SK-N-SH (cell line): ENCODE measurements at regions not wholly inside any gene's neighbourhood (a gene's known extent, or its start where the extent isn't known, plus 50 kb on each side); places are given as distances from the start of the nearest gene placed in this dataset.

ENCODE experiments used
- CTCF ChIA-PET: fragments of 300-600, 350-600 bp; formaldehyde crosslinking; extraction: SDS; loops from one replicate; lab custom pipeline; 2021; lab: Yijun Ruan, JAX
- POLR2A ChIA-PET: fragments of 350-600 bp; sonication (Branson Sonifier 250); formaldehyde crosslinking; extraction: SDS; loops from one replicate; lab custom pipeline; 2020; ENCODE audit warnings: antibody characterized with exemption, inconsistent platforms; lab: Yijun Ruan, JAX
- DNase-seq: peaks from one replicate; pipeline ENCODE4 v3.0.0; 2012
- H2AFZ ChIP-seq: fragments of 200-600 bp; sonication (generic); 2 replicates; pipeline ENCODE4 v1.8.1; 2016; ENCODE audit warnings: antibody characterized with exemption, mild to moderate bottlenecking, low read depth
- H3F3A ChIP-seq: fragments of 200-600 bp; sonication (generic); replicated peaks from 2 replicates; pipeline ENCODE3; 2016; ENCODE audit warnings: antibody characterized with exemption, mild to moderate bottlenecking; ENCODE audit not compliant: insufficient read depth
- H3K27ac ChIP-seq, 2 experiments: fragments of 200-500 bp in 1 of 2; fragments of 200-600 bp in 1 of 2; sonication (Bioruptor generic) in 1 of 2; sonication (generic), shearing (Covaris generic) in 1 of 2; 2 replicates each; pipeline versions ENCODE4 v1.5.1 to v1.6.1; 2014 to 2016; ENCODE audit warnings: low read depth in 2 of 2, inconsistent platforms in 1 of 2, low read length in 1 of 2, mild to moderate bottlenecking in 1 of 2, mixed read lengths in 1 of 2
- H3K27me3 ChIP-seq: fragments of 200-600 bp; sonication (generic), shearing (Covaris generic); 2 replicates; pipeline ENCODE4 v1.6.1; 2016; ENCODE audit warnings: mixed run types; ENCODE audit not compliant: insufficient read depth
- H3K36me3 ChIP-seq, 2 experiments: fragments of 200-500 bp in 1 of 2; fragments of 200-600 bp in 1 of 2; sonication (Bioruptor generic) in 1 of 2; sonication (generic) in 1 of 2; replicated peaks in 1 of 2; 2 replicates each; pipeline versions ENCODE3 to v1.5.1; 2014 to 2016; ENCODE audit warnings: low read length in 1 of 2, mild to moderate bottlenecking in 1 of 2; ENCODE audit not compliant: insufficient read depth in 2 of 2, control insufficient read depth in 1 of 2
- H3K4me1 ChIP-seq, 2 experiments: fragments of 200-500 bp in 1 of 2; fragments of 200-600 bp in 1 of 2; sonication (Bioruptor generic) in 1 of 2; sonication (generic), shearing (Covaris generic) in 1 of 2; 2 replicates each; pipeline versions ENCODE4 v1.5.1 to v1.6.1; 2014 to 2016; ENCODE audit warnings: low read depth in 1 of 2, low read length in 1 of 2, mixed run types in 1 of 2; ENCODE audit not compliant: insufficient read depth in 2 of 2, control insufficient read depth in 1 of 2
- H3K4me2 ChIP-seq: fragments of 200-600 bp; sonication (generic), shearing (Covaris generic); 2 replicates; pipeline ENCODE4 v1.6.1; 2017; ENCODE audit warnings: mixed run types
- H3K4me3 ChIP-seq, 2 experiments: fragments of 200-500 bp in 1 of 2; fragments of 200-600 bp in 1 of 2; sonication (Bioruptor generic) in 1 of 2; sonication (generic), shearing (Covaris generic) in 1 of 2; 2 replicates each; pipeline versions ENCODE4 v1.5.1 to v1.8.1; 2014 to 2016; ENCODE audit warnings: low read depth in 2 of 2, inconsistent platforms in 1 of 2, low read length in 1 of 2, mild to moderate bottlenecking in 1 of 2, mixed read lengths in 1 of 2, moderate library complexity in 1 of 2
- H3K79me2 ChIP-seq: fragments of 200-600 bp; sonication (generic); 2 replicates; pipeline ENCODE4 v1.8.1; 2017; ENCODE audit warnings: mild to moderate bottlenecking; ENCODE audit not compliant: insufficient read depth
- H3K9ac ChIP-seq: fragments of 200-600 bp; sonication (generic); 2 replicates; pipeline ENCODE4 v1.6.1; 2017; ENCODE audit warnings: mixed run types
- H3K9me2 ChIP-seq: fragments of 200-600 bp; sonication (generic); 2 replicates; pipeline ENCODE4 v1.6.1; 2017; ENCODE audit warnings: mixed run types
- H3K9me3 ChIP-seq: fragments of 200-600 bp; sonication (generic); 2 replicates; pipeline ENCODE4 v1.6.1; 2017; ENCODE audit warnings: mixed run types, mild to moderate bottlenecking, moderate library complexity
- H4K20me1 ChIP-seq: fragments of 200-600 bp; sonication (generic); 2 replicates; pipeline ENCODE4 v1.6.1; 2017; ENCODE audit warnings: mild to moderate bottlenecking, mixed run types; ENCODE audit not compliant: insufficient read depth
- CHD2 ChIP-seq: fragments of 150-350 bp; IDR thresholded peaks from 2 replicates; pipeline ENCODE4 v1.6.1; 2018; ENCODE audit warnings: low read length; ENCODE audit not compliant: partially characterized antibody
- ELF1 ChIP-seq: IDR thresholded peaks from 2 replicates; pipeline ENCODE4 v1.4.0; 2012
- EP300 ChIP-seq, 2 experiments: IDR thresholded peaks; 2 replicates each; pipeline versions ENCODE4 v1.4.0 to v1.6.1; 2012; ENCODE audit warnings: borderline replicate concordance in 1 of 2, low read depth in 1 of 2, low read length in 1 of 2
- EZH2phosphoT487 ChIP-seq: fragments of 200-600 bp; sonication (generic); IDR thresholded peaks from 2 replicates; pipeline ENCODE4 v1.6.1; 2017; ENCODE audit warnings: low read depth, mixed run types, mild to moderate bottlenecking, antibody characterized with exemption, moderate library complexity, borderline replicate concordance
- FOSL2 ChIP-seq: IDR thresholded peaks from 2 replicates; pipeline ENCODE4 v1.4.0; 2012; ENCODE audit warnings: low read depth, mild to moderate bottlenecking, moderate library complexity, borderline replicate concordance
- FOXJ3 ChIP-seq: sonication (generic); formaldehyde crosslinking; IDR thresholded peaks from 2 replicates; pipeline ENCODE4 v1.5.1; 2020; ENCODE audit warnings: mild to moderate bottlenecking, missing genetic modification reagents
- FOXM1 ChIP-seq: IDR thresholded peaks from 2 replicates; pipeline ENCODE4 v1.4.0; 2012; ENCODE audit warnings: low read depth, mild to moderate bottlenecking
- GATA2 ChIP-seq: sonication (generic); formaldehyde crosslinking; IDR thresholded peaks from 2 replicates; pipeline ENCODE4 v1.5.0; 2020; ENCODE audit warnings: mild to moderate bottlenecking, missing genetic modification reagents
- JUND ChIP-seq: IDR thresholded peaks from 2 replicates; pipeline ENCODE4 v1.4.0; 2012
- MAX ChIP-seq: IDR thresholded peaks from 2 replicates; pipeline ENCODE4 v1.4.0; 2012; ENCODE audit warnings: low read depth
- RCOR1 ChIP-seq: fragments of 150-350 bp; IDR thresholded peaks from 2 replicates; pipeline ENCODE4 v1.6.1; 2017; ENCODE audit warnings: antibody characterized with exemption, low read length
- REST ChIP-seq: IDR thresholded peaks from 2 replicates; pipeline ENCODE4 v1.6.1; 2012; ENCODE audit warnings: mild to moderate bottlenecking, low read depth, low read length, moderate library complexity
- RXRA ChIP-seq: IDR thresholded peaks from 2 replicates; pipeline ENCODE4 v1.4.0; 2012; ENCODE audit warnings: low read depth, mild to moderate bottlenecking, borderline replicate concordance
- SIN3A ChIP-seq: IDR thresholded peaks from 2 replicates; pipeline ENCODE4 v1.6.1; 2012; ENCODE audit warnings: low read depth, mild to moderate bottlenecking, low read length, moderate library complexity, borderline replicate concordance
- TAF1 ChIP-seq: IDR thresholded peaks from 2 replicates; pipeline ENCODE4 v1.6.1; 2012; ENCODE audit warnings: low read depth, mild to moderate bottlenecking, low read length, moderate library complexity, borderline replicate concordance
- TEAD4 ChIP-seq: IDR thresholded peaks from 2 replicates; pipeline ENCODE4 v1.4.0; 2012; ENCODE audit warnings: mild to moderate bottlenecking, borderline replicate concordance; ENCODE audit not compliant: insufficient read depth
- USF1 ChIP-seq: IDR thresholded peaks from 2 replicates; pipeline ENCODE4 v1.4.0; 2012; ENCODE audit warnings: low read depth, borderline replicate concordance
- USF2 ChIP-seq: fragments of 150-350 bp; IDR thresholded peaks from 2 replicates; pipeline ENCODE4 v1.6.1; 2017; ENCODE audit warnings: antibody characterized with exemption, low read length, low read depth, borderline replicate concordance
- YY1 ChIP-seq: IDR thresholded peaks from 2 replicates; pipeline ENCODE4 v1.4.0; 2012; ENCODE audit warnings: low read depth, mild to moderate bottlenecking
- WGBS: methylation state at CpG from one replicate; pipeline ENCODE4 v1.1.6; 2017; ENCODE audit warnings: low lambda C conversion rate; 5-methylcytosine and 5-hydroxymethylcytosine counted together

GRCh38 chr5:39560726-39561125, 135.9 kb upstream of the DAB2 start:
- Histone ChIP-seq H3K4me3 (no peak overlapping the region), H3K9me3 (no peaks in the 10 kb centered on the region), H3K79me2 (no peaks in the 10 kb centered on the region), H3K9ac (no peak overlapping the region), H3F3A (no peaks in the 10 kb centered on the region), H3K9me2 (no peaks in the 10 kb centered on the region), H3K4me2 (no peak overlapping the region), H4K20me1 (no peaks in the 10 kb centered on the region), H3K27me3 (peaks cover 85% of the 10 kb centered on the region), H2AFZ (no peak overlapping the region), H3K36me3 (no peaks in the 10 kb centered on the region), H3K4me1 (no peaks in the 10 kb centered on the region), H3K27ac (no peak overlapping the region)
- DNase-seq = no peak
- CTCF ChIA-PET = interaction anchor here (1.5 kb wide), 1 partner anchor 343 kb away, joined by 3 read pairs; no protein-coding TSS in a partner anchor
- TF ChIP-seq FOXM1 (no peak), EZH2phosphoT487 (no peak), FOSL2 (no peak), EP300 (IDR thresholded peaks at IDR 0.05; ENCODE audit: borderline replicate concordance in 1 of 2, low read depth in 1 of 2, low read length in 1 of 2) (no peak), TEAD4 (no peak), USF1 (no peak), TAF1 (no peak), YY1 (no peak), USF2 (no peak), CHD2 (no peak), FOXJ3 (CRISPR knock-in tag) (no peak), GATA2 (CRISPR knock-in tag) (no peak), SIN3A (no peak), RXRA (no peak), JUND (no peak), ELF1 (no peak), MAX (no peak), RCOR1 (no peak), REST (no peak)
- POLR2A ChIA-PET = no interaction called here
- WGBS = 11% methylated on average over 2 of the region's 2 CpGs
